ENCODE measurements at regions not wholly inside any gene's neighbourhood (a gene's known extent, or its start where the extent isn't known, plus 50 kb on each side); places are given as distances from the start of the nearest gene placed in this dataset.

DNA sequence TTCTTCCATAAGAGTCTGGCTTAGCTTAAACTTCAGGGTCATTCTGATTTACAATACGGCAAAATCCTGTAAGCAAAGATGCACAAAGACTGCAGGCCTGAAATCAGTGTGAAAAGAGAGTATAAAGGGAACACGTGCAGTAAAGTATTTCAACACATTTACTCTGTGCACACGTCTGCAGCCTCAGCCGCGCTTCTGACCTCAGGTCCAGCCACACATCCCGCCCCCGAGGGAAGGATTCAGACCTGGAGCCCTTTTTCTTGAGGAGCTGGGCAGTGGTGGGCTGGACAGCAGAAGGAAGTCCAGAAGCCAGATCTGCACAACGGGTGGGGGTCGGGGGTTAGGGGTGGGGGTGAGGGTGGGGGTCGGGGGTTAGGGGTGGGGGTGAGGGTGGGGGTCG is 58.9 kb upstream of the FAM20C start:
- TF ChIP-seq, protein P1, sequence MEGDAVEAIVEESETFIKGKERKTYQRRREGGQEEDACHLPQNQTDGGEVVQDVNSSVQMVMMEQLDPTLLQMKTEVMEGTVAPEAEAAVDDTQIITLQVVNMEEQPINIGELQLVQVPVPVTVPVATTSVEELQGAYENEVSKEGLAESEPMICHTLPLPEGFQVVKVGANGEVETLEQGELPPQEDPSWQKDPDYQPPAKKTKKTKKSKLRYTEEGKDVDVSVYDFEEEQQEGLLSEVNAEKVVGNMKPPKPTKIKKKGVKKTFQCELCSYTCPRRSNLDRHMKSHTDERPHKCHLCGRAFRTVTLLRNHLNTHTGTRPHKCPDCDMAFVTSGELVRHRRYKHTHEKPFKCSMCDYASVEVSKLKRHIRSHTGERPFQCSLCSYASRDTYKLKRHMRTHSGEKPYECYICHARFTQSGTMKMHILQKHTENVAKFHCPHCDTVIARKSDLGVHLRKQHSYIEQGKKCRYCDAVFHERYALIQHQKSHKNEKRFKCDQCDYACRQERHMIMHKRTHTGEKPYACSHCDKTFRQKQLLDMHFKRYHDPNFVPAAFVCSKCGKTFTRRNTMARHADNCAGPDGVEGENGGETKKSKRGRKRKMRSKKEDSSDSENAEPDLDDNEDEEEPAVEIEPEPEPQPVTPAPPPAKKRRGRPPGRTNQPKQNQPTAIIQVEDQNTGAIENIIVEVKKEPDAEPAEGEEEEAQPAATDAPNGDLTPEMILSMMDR (IDR thresholded peaks at IDR 0.05; ENCODE audit: poor library complexity, severe bottlenecking), result no peak
- TF ChIP-seq EP300 (conservative IDR thresholded peaks at IDR 0.05; ENCODE audit: poor library complexity, severe bottlenecking) (no peak), EZH2 (IDR thresholded peaks at IDR 0.05; ENCODE audit: borderline replicate concordance, insufficient read depth, low read length, poor library complexity, severe bottlenecking) (no peak), POLR2AphosphoS5 (IDR thresholded peaks at IDR 0.05) (no peak), RAD21 (conservative IDR thresholded peaks at IDR 0.05) (no peak), SMC3 (conservative IDR thresholded peaks at IDR 0.05; ENCODE audit: poor library complexity) (no peak)
- TF ChIP-seq, protein P2, sequence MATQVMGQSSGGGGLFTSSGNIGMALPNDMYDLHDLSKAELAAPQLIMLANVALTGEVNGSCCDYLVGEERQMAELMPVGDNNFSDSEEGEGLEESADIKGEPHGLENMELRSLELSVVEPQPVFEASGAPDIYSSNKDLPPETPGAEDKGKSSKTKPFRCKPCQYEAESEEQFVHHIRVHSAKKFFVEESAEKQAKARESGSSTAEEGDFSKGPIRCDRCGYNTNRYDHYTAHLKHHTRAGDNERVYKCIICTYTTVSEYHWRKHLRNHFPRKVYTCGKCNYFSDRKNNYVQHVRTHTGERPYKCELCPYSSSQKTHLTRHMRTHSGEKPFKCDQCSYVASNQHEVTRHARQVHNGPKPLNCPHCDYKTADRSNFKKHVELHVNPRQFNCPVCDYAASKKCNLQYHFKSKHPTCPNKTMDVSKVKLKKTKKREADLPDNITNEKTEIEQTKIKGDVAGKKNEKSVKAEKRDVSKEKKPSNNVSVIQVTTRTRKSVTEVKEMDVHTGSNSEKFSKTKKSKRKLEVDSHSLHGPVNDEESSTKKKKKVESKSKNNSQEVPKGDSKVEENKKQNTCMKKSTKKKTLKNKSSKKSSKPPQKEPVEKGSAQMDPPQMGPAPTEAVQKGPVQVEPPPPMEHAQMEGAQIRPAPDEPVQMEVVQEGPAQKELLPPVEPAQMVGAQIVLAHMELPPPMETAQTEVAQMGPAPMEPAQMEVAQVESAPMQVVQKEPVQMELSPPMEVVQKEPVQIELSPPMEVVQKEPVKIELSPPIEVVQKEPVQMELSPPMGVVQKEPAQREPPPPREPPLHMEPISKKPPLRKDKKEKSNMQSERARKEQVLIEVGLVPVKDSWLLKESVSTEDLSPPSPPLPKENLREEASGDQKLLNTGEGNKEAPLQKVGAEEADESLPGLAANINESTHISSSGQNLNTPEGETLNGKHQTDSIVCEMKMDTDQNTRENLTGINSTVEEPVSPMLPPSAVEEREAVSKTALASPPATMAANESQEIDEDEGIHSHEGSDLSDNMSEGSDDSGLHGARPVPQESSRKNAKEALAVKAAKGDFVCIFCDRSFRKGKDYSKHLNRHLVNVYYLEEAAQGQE (IDR thresholded peaks at IDR 0.05; ENCODE audit: borderline replicate concordance), result no peak

Measured in neural cell (in vitro differentiated cells).